ENCODE measurements at regions not wholly inside any gene's neighbourhood (a gene's known extent, or its start where the extent isn't known, plus 50 kb on each side); places are given as distances from the start of the nearest gene placed in this dataset.

- TF ChIP-seq CTCF (IDR thresholded peaks at IDR 0.05), result no peak
- no peak for TF ChIP-seq POLR2A (IDR thresholded peaks at IDR 0.05)
Observed at GRCh38 chr3:177946048-177946447, 590.2 kb upstream of the KCNMB2 start.

Data from breast epithelium (tissue), 3 donors.